Epithelial cell of proximal tubule (primary cell): ENCODE measurements at regions not wholly inside any gene's neighbourhood (a gene's known extent, or its start where the extent isn't known, plus 50 kb on each side); places are given as distances from the start of the nearest gene placed in this dataset.
A peak's percentile ranks its signal among the peaks of the same experiment; 100 is the strongest.

Experiments used
- DNase-seq: peaks from one replicate; pipeline ENCODE4 v3.0.0-alpha.2; 2011; ENCODE audit warnings: low read depth
- H3K4me3 ChIP-seq: 2 replicates; pipeline ENCODE4 v1.5.1; 2011; ENCODE audit warnings: low read depth, mild to moderate bottlenecking, low read length
- TF ChIP-seq, protein P1 (sequence below): conservative IDR thresholded peaks from 2 replicates; pipeline ENCODE4 v1.5.1; 2012; ENCODE audit warnings: low read depth, mild to moderate bottlenecking, low read length

DNA sequence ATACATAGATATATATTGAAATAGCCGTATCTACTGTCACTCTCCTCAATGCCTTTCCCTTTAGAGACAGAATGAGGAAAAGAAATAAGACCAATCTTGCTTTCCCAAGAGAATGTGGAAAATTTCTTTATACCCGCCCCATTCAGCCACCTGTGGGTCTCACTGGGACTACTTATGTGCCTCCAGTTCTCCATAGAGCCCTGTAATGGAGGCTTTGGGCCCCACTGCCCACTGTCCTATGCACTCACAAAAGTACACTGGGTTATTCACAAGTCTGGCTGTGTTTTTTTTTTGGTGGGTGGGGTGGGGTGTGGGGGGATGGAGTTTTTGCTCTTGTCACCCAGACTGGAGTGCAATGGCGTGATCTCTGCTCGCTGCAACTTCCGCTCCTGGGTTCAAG, 70.4 kb upstream of the ELOVL6 start:
- DNase-seq: no peak
- TF ChIP-seq, protein P1, sequence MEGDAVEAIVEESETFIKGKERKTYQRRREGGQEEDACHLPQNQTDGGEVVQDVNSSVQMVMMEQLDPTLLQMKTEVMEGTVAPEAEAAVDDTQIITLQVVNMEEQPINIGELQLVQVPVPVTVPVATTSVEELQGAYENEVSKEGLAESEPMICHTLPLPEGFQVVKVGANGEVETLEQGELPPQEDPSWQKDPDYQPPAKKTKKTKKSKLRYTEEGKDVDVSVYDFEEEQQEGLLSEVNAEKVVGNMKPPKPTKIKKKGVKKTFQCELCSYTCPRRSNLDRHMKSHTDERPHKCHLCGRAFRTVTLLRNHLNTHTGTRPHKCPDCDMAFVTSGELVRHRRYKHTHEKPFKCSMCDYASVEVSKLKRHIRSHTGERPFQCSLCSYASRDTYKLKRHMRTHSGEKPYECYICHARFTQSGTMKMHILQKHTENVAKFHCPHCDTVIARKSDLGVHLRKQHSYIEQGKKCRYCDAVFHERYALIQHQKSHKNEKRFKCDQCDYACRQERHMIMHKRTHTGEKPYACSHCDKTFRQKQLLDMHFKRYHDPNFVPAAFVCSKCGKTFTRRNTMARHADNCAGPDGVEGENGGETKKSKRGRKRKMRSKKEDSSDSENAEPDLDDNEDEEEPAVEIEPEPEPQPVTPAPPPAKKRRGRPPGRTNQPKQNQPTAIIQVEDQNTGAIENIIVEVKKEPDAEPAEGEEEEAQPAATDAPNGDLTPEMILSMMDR: no peak
- H3K4me3 ChIP-seq: no peak overlapping the region

DNA sequence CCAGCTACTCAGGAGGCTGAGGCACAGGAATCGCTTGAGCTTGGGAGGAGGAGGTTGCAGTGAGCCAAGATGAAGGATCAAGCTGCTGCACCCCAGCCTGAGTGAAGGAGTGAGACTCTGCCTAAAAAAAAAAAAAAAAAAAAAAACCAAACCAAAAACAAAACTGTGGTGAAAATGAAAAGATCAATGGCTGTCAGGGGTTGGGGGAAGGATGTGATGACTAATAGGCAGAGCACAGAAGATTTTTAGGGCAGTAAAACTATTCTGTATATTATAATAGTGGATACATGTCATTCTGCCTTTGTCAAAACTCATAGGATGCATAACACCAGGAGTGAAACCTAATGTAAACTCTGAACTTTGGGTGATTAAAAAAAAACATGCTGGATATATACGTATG, 69.9 kb upstream of the ELOVL6 start:
- TF ChIP-seq, protein P1: no peak
- no peak for DNase-seq
- H3K4me3 ChIP-seq: no peak overlapping the region

GRCh38 chr4:110266136-110266535, 67.7 kb upstream of the ELOVL6 start:
- TF ChIP-seq, protein P1: no peak

GRCh38 chr4:110265001-110265400, 66.6 kb upstream of the ELOVL6 start:
- TF ChIP-seq, protein P1: no peak
- no peak for DNase-seq
- H3K4me3 ChIP-seq: no peak overlapping the region

More at GRCh38 chr4:110266136-110266535, 67.7 kb upstream of the ELOVL6 start:
- no peak for DNase-seq
- H3K4me3 ChIP-seq: no peak overlapping the region

- DNase-seq: no peak
- TF ChIP-seq, protein P1: no peak
- H3K4me3 ChIP-seq: no peak overlapping the region
Measured at GRCh38 chr4:110260299-110260698, 61.9 kb upstream of the ELOVL6 start.

- peak; percentile 70 for DNase-seq
- TF ChIP-seq, protein P1: no peak
- H3K4me3 ChIP-seq: no peak overlapping the region
Measured at GRCh38 chr4:110250023-110250387, 51.6 kb upstream of the ELOVL6 start.

DNA sequence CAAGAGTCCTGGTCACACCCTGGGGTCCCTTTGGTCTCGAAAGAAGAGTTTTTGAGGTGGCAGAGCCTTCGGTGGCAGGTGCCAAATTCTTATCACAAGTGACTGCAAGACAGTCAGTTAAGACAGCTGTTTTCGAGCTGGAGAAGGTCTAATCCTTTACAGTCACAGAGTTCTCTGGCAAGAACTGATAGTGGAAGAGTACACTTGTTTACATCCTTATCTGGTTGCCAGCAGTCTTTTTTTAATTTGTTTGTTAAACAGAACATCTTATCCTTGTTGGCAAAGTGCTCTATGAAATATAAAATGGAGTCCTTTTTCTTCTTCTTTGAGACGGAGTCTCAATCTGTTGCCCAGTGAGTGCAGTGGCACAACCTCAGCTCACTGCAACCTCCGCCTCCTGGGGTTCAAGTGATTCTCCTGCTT, 50.4 kb upstream of the ELOVL6 start:
- TF ChIP-seq, protein P1: no peak
- no peak overlapping the region for H3K4me3 ChIP-seq
- no peak for DNase-seq
